ENCODE measurements at regions not wholly inside any gene's neighbourhood (a gene's known extent, or its start where the extent isn't known, plus 50 kb on each side); places are given as distances from the start of the nearest gene placed in this dataset.
"Not testable (repeated sequence)": the region's sequence is repeated elsewhere in the genome, so short reads cannot be mapped to it uniquely, and the experiment has no call there.

DNA sequence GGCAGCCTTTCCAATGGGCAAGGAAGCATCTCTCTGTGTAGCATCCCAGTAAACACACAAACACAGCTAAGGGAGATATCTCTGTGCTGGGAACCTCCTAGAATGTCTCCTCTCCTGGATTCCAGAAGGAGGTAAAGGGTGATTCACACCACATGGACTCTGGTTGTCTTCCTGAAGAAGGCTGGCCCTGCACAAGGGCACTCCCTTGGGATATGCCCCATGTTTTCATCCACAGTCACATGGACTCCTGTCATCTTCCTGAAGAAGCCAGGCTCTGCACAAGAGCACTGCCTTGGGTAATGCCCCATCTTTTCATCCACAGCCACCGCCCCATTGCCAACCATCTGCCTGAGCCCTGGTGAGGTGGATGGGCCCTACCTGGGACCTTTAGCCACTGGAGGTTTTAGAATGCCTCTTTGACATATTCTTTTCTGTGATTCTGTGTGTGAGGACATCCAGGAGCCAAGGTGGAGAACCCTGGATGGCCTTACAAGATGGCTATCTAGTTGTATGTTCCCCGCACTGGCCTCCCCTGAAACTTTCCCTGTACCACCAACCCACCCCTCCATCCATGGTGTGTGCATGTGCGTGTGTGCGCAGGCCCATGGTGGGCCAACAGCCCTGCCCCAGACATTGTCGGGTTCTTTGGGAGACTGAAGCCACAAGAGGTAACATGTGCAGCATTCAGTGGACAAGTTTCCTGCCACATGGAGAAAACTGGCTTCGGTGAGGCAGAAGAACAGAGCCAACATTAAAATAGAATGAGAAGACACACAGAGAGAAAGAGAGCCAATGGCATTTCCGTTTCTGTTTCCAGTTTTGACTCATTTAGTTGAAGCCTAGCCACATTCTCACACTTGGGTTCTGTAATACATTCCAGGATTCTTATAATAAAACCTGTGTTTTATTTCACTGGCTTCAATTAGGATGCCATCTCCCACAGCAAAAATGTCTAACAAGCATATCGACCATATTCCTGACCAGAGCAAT, 110.2 kb upstream of the CST7 start:
- no peak for DNase-seq

DNA sequence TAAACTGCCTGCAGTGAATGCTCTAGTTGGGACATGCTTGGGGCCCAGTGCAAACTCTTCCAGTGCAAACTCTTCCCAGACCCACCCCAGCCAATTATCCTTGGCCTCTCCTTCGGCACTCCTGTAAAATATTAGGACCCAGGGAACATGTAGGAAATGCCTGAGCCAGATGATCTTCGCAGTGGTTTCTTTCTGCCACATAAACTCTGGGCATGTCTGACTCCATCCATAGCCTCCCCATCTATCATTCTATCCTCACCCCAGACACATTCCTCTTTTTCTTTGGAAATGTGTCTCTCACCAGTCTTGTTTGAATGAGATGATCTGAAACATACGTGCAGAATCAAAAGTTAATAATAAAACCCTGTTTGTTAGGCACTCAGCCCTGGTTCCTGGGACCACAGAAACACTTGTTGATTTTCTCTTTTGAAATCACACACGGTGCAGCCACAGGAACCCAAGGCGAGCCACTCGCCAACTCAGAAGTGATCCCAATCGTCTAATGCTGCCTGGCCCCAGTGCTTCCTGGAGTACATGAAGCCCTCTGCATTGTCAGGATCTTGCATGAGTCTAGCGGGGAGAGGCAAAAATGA, 108.9 kb upstream of the CST7 start:
- no peak for DNase-seq

DNA sequence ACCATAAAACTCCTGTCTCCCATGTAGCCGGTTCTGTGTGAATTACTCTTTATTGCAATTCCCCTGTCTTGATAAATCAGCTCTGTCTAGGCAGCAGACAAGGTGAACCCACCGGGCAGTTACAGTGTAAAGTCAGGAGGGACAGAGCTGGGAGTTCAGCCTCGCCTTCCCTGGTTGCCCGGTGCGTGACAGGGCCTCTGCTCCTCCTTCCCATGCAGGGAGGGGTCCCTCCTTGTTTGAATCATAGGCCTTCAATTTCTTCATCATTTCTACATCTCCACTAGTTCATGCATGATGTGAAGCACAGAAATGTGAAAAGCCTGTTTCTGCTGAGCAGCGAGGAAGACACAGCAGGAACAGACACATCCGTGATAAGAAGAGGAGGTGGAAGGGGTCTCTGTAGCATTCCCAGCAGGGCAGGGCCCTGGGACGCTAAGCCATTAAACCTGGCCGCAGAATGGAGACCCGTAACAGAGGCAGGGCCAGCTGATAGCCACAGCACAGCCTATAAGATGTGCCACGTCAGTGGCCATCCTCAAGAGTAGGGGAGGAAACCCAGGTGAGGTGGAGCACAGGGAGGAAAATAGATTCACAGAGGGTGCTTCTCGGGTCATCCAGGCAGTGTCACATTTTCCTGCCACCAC, 106.7 kb upstream of the CST7 start:
- no peak for DNase-seq

DNA sequence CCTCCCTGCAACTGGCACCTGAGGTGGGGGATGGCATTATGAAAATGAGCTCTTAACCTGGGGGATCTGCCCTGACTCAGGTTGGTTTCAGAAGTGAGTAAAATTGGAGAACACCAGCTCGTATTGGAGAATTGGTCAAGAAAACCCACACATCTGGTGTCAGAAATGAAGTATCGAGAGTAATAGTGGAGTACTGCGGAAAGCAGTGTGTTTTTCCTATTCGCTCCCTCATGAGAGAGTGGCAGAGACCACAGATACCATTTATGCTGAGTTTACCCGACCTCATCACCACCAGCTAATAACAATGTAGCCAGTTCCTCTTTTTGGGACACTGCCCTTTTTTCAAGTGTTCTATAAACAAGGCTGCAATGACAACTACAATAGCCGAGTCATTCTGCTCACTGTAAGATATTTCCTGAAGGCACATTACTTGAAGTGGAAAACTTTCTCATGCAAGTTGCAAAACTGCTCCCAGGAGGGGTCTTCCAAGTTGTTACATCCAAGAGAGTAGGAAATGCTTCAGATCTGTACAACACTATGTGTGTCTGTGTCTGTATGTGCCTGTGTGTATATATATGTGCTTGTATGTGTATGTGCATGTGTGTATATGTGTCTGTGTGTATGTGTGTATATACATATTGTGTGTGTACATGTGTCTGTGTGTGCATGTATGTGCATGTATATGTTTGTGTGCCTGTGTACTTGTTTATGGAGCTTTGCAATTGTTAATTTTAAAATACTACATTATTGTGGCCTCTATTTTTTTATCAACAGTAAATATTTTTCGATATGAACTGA, 106.0 kb upstream of the CST7 start:
- peak; percentile 95 for DNase-seq

DNA sequence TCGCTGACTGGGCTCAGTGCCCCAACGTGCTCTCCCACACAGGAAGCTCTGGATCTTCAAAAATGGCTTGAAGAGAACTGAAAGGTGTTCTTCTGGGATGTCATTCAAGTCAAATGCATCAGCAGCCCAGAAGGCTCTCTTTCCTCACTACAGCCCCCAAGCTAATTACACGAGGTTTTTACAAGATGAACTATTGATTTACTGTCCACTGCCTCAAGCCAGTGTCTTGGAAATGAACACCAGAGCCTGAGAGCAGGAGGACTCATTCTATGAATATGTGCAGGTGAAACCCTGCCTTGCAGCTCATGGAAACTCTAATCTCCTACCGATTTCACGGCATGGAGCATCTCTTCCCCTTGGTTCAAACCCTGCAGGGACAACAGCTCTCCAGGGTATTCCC, 98.9 kb upstream of the CST7 start:
- no peak for DNase-seq

DNA sequence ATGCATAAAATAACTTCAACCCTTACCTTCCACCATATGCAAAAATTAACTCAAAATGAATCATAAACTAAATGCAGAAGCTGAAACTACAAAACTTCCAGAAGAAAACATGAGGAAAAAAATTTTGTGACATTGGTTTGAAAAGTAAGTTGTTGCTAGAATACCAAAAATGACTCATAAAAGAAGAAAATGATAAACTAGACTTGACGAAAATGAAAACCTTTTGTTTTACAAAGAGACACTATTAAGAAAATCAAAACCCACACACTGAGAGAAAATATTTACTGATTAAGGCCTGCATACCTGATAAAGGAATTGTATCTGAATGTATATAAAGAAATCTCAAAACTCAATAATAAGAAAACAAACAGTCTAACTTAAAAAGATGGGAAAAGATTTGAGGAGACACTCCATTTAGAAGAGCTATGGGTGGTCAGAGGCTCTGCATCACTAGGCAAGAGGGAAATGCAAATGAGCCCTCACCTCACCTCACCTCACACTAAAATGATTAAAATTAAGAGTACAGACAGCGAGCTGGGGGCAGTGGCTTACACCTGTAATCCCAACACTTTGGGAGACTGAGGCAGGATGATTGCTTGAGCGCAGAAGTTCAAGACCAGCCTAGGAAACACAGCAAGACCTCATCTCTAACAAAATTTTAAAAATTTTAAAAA, 97.6 kb upstream of the CST7 start:
- no peak for DNase-seq

DNA sequence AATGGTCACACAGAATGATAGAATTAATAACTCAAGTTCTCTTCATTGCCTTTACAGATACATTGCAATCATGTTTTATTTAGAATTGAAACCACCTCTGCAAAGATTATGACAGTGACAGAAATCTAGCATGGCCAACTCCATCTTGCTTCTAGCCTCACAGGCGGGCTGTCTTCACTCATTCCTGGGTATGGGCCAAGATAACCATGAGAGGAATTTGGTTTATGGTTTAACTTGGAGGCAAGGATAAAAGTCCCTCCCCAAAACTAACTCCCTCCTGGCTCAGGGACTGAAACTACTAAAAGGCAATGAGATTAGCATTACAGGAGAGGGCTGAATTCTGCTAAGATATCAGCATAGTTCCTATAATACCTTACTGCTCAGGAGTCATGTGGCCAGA, 95.2 kb upstream of the CST7 start:
- no peak for DNase-seq

DNA sequence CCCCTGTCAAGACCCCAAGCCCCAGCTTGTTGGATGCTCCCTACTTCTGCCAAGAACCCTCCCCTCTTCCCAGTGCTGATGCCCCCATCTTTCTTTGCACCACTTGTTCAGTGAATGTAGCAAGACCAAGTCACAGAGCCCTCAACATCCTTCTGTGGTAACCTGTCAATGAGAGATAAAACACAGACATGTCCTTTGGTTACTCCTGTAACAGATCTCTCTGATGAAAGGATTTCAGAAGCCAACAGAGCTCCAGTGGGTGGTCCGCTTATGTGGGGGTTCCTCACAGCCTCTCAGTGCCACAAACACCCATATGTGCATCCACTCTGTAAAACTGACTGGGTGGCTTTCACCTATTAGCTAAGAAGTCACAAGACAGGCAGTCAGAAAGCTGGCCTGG, 93.2 kb upstream of the CST7 start:
- DNase-seq, result no peak

DNA sequence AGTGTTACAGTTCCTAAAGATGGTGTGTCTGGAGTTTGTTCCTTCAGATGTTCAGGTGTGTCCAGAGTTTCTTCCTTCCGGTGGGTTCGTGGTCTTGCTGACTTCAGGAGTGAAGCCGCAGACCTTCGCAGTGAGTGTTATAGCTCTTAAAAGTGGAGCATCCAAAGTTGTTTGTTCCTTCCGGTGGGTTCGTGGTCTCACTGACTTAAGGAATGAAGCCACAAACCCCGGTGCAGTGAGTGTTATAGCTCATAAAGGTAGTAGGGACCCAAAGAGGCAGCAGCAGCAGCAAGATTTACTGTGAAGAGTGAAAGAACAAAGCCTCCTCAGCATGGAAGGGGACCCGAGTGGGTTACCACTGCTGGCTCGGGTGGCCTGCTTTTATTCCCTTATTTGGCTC, 90.6 kb upstream of the CST7 start:
- not testable (repeated sequence) for DNase-seq

DNA sequence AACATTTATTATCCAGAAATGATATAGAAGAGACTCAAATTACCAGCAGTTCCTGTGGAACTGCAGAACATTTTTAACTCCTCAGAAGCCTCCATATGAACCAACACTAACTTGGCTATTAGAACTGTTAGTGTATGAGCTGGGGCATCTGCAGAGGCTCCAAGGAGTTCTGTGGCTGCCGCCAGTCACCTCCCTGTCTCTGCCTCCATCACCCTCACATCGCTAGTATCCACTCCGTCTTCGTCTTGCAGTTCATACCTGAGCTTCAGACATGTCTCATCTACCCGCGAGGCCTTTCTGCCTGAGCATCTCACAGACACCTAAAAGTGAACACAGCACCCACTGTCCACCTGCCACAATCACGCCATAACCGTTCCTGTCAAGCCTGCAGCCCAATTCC, 89.5 kb upstream of the CST7 start:
- DNase-seq, result no peak

DNA sequence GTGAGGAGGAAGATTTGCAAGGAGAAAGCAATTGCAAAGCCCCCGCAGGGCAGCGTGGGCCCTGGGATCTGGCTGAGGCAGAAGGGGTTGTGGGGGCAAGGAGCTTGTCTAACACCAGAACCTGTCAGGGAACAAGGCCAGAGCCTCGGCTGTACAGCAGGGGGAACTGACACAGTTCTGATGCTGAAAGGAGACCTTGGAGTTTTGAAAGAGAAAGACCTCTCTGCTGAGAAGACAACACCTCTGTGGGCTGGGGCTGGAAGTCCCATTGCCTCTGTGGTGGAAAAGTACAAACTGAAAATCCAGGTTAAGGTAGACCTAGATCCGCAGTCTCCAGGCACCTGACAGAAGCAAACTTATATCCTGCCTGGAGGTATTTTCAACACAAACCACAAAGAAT, 86.9 kb upstream of the CST7 start:
- DNase-seq, result no peak

DNA sequence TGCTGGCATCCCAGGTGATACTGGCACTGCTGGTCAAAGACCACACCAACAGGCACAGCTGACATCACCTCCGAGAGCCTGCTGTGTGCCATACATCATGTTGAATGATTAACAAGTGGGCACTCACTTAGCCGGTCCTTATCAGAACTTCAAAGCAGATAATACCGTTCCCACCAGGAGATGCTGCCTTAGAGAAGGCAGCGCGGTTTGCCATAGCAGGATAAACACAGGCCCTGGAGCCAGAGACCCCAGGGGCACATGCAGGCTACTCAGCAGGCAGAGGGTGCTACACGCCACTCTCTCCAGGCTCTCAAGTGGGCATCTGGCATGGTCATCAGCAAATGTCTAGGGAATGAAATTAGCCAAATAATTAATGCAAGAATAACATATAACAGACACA, 86.5 kb upstream of the CST7 start:
- no peak for DNase-seq

DNA sequence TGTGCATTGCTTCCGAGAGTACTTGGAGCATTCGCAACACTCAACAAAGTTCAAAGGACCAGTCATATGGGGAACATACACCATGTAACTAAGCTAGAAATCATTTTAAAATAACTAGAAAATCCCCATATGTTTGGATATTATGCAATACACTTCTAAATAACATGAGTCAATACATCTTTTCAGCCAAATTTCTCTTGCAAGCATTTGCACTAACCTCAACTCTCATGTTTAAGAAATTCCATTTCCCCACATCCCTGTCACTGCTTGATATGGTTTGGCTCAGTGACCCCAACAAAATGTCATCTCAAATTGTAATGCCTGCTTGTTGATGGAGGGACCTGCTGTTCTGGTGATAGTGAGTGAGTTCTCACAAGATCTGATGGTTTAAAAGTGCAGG, 85.7 kb upstream of the CST7 start:
- peak; percentile 88 for DNase-seq

DNA sequence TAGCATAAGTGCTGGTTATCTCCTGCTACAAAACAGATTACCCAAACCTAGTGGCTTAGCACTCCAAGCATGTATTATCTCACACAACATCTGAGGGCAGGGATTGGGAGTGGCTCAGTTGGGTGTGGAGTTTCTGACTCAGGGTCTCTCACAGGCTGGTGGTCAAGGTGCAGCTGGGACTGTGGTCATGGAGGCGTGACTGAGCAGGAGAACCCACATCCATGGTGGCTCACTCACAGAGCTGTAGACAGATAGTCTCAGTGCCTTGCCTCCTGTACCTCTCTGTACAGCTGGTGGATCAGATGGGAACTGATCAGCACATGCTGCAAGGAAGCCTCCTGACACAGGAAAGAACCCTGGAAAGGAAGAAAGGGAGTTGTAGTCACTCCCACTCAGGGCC, 83.1 kb upstream of the CST7 start:
- no peak for DNase-seq

DNA sequence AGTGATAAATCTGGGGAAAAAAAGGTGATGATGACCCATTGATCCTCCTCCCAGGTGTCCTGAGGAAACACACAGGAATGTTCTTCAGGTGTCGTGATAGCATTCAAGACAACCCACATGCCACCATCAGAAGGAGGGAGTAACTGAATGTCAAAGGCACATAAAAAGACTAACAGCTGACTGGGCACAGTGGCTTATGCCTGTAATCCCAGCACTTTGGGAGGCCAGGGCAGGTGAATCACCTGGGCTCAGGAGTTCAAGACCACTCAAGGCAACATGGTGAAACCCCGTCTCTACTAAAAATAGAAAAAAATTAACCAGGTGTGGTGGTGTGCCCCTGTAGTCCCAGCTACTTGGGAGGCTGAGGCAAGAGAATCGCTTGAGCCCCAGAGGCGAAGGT, 82.3 kb upstream of the CST7 start:
- no peak for DNase-seq

DNA sequence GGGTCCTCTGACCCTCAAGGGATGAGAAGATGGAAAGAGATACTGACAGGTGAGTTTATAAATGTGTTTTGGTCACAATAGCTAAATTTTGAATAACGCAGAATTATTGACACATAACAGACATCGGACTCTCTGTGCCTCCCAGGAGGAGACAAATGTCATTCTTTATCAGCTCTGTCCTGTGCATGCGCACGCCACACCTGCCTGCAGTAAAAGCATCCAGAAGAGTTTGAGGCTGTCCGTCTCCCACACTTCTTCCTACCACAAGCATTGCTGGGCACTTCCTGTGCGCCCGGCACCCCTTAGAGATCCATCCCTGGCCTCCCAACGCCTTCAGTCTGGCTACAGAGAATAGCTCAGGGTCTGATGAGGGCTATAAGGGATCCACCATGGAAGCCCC, 81.5 kb upstream of the CST7 start:
- DNase-seq, result no peak

DNA sequence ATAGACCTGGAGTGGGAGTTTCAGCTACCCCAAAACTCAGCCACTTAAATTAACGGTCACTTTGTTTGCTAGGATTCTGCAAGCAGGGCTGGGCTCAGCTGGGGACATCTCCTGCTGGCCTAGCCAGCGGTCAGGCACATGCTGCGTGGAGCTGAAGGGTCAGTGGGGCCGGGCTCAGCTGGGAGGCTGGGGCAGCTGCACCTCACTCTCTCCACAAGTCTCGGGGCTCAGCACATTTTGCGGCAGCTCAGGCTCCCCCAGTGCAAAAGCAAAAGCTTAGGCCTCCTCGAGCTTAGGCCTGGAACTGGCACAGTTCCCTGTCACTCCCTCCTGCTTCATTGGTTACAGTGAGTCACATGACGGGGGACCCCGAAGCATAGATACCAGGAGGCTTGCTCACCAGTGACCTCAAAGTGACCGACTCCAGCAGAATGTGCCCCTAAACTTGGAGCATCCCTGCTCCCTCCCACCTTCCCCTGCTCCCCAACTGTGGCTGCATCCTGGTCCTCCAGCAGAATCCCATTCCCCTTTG, 80.6 kb upstream of the CST7 start:
- no peak for DNase-seq

DNA sequence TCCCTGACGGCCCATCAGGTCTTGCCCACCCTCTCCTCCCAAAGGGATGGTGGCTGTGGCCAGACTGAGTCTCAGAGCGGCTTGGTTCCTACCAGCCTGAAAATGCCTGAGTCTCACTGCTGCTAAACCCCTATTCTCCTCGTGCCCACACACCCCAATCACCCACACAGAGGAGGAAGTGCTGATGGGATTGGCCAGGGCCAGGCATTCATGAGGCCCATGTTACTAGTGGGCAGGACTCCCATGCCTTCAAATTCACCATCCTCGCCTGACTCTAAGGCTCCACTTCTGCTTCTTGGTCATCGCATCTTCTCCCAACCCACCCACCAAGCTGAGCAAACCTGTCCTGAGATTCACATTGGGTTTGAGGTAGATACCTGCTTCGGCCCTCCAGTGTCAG, 80.1 kb upstream of the CST7 start:
- DNase-seq, result no peak

DNA sequence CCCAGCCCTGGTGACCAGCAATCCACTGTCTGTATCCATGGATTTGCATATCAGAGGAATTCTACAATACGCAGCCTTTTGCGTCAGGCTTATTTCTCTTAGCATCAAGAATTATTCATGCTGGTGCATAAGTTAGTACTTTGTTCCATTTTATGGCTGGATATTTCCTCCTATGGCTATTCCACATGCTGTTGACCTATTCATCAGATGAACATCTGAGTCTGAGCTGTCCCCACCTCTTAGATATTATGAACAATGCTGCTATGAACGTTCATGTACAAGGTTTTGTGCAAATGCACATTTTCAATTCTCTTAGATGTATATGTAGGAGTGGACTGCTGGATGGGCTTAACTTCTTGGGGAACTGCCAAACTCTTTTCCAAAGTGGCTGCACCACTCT, 79.0 kb upstream of the CST7 start:
- DNase-seq, result no peak

DNA sequence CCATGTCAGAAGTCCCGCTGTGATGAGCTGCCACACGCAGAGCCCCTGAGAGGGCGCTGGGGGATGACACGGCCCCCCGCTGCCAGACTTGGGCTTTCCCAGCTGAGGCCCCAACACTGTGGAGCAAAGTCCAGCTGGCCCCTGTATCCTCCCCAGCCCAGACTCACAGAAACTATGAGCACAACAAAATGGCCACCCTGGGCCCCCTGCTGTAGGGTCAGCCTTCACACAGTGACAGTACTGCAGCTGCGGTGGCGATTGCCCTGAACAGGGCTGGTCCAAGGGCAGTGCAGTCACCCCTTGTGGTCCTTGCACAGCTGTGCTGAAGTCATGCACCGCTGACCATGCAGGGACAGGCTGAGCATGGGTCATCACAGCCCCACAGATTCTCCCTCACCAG, 78.2 kb upstream of the CST7 start:
- DNase-seq, result no peak

DNA sequence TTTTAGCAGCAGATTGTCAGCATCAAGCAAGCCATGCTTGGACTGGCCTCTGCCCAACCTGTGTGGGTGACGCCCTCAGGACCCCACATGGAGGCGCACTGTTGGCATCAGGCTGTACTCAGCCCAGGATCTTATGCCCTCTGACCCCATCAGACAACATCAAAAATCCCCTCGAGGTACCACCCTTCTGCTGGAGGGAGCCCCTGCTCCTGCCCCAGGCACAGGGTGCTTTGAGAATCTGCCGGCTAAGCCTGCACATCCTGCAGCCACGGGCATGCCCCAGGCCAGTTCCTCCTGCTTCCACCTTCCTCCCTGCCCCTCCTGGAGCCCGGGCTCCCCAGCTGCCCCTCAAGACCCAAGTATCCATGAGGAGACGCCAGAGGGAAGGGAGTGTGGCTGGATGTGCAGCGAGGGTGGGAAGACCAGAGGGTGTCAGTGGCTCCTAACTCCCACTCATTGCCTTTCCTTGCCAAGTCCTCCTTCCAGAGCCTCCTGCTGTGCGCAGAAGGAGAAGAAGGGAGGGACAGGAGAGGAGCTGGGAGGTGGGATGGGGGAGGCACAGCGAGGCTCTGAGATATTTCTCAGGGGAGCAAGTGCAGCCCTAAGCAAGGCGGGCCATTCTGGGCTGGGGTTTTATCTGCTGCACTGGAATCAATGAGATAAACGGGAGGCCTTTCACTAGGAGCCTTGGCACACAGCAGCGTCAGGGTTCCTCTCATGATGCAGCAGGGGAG, 77.4 kb upstream of the CST7 start:
- DNase-seq, result no peak

Data from MV-4-11 (cell line).